ENCODE measurements at regions not wholly inside any gene's neighbourhood (a gene's known extent, or its start where the extent isn't known, plus 50 kb on each side); places are given as distances from the start of the nearest gene placed in this dataset.
"Not testable (repeated sequence)": the region's sequence is repeated elsewhere in the genome, so short reads cannot be mapped to it uniquely, and the experiment has no call there.

- H3K27ac Mint-ChIP-seq: no peak overlapping the region
- intact Hi-C loops (cut with micrococcal nuclease): no loop called here
- H3K9me3 Mint-ChIP-seq: peaks cover 29% of the 10 kb centered on the region
- no peaks in the 10 kb centered on the region for H3K36me3 Mint-ChIP-seq (ENCODE audit: low read depth)
- no peaks in the 10 kb centered on the region for H3K4me1 Mint-ChIP-seq (ENCODE audit: low read depth)
- no peaks in the 10 kb centered on the region for H3K27me3 Mint-ChIP-seq
- H3K4me3 Mint-ChIP-seq: no peak overlapping the region
These were observed 1036.2 kb upstream of the FLRT2 start for GRCh38 chr14:84493779-84494178.

GRCh38 chr14:84496677-84497076 is 1033.3 kb upstream of the FLRT2 start:
- Mint-ChIP-seq H3K27ac (no peak overlapping the region), H3K4me1 (ENCODE audit: low read depth) (no peaks in the 10 kb centered on the region), H3K9me3 (peaks cover 24% of the 10 kb centered on the region), H3K36me3 (ENCODE audit: low read depth) (no peaks in the 10 kb centered on the region), H3K27me3 (no peaks in the 10 kb centered on the region), H3K4me3 (no peak overlapping the region)
- intact Hi-C loops (cut with micrococcal nuclease): no loop called here

GRCh38 chr14:84512823-84513222 is 1017.1 kb upstream of the FLRT2 start:
- H3K4me1 Mint-ChIP-seq (ENCODE audit: low read depth); H3K27me3 Mint-ChIP-seq; H3K27ac Mint-ChIP-seq; H3K36me3 Mint-ChIP-seq (ENCODE audit: low read depth); H3K4me3 Mint-ChIP-seq; intact Hi-C loops (cut with micrococcal nuclease): not testable (repeated sequence)
- peaks cover 40% of the 10 kb centered on the region for H3K9me3 Mint-ChIP-seq

GRCh38 chr14:84519836-84520235 is 1010.1 kb upstream of the FLRT2 start:
- intact Hi-C loops (cut with micrococcal nuclease): no loop called here
- no peak overlapping the region for H3K4me3 Mint-ChIP-seq
- H3K27me3 Mint-ChIP-seq: no peaks in the 10 kb centered on the region
- H3K36me3 Mint-ChIP-seq (ENCODE audit: low read depth): no peaks in the 10 kb centered on the region
- H3K9me3 Mint-ChIP-seq: peaks cover 25% of the 10 kb centered on the region
- no peaks in the 10 kb centered on the region for H3K4me1 Mint-ChIP-seq (ENCODE audit: low read depth)
- H3K27ac Mint-ChIP-seq: no peak overlapping the region

GRCh38 chr14:84520711-84521338 is 1009.1 kb upstream of the FLRT2 start:
- Mint-ChIP-seq H3K9me3 (peaks cover 30% of the 10 kb centered on the region), H3K27me3 (no peaks in the 10 kb centered on the region), H3K4me1 (ENCODE audit: low read depth) (no peaks in the 10 kb centered on the region), H3K4me3 (no peak overlapping the region), H3K27ac (no peak overlapping the region), H3K36me3 (ENCODE audit: low read depth) (no peaks in the 10 kb centered on the region)
- intact Hi-C loops (cut with micrococcal nuclease): no loop called here

- no peak overlapping the region for H3K27ac Mint-ChIP-seq
- peaks cover 25% of the 10 kb centered on the region for H3K9me3 Mint-ChIP-seq
- no peaks in the 10 kb centered on the region for H3K4me1 Mint-ChIP-seq (ENCODE audit: low read depth)
- no peaks in the 10 kb centered on the region for H3K36me3 Mint-ChIP-seq (ENCODE audit: low read depth)
- intact Hi-C loops (cut with micrococcal nuclease): no loop called here
- no peaks in the 10 kb centered on the region for H3K27me3 Mint-ChIP-seq
- no peak overlapping the region for H3K4me3 Mint-ChIP-seq
These were observed 1006.2 kb upstream of the FLRT2 start for GRCh38 chr14:84523746-84524145.

GRCh38 chr14:84527706-84528105 is 1002.2 kb upstream of the FLRT2 start:
- H3K27ac Mint-ChIP-seq: no peak overlapping the region

GRCh38 chr14:84532016-84532415 is 997.9 kb upstream of the FLRT2 start:
- H3K9me3 Mint-ChIP-seq: peaks cover 14% of the 10 kb centered on the region
- H3K27ac Mint-ChIP-seq: no peak overlapping the region
- intact Hi-C loops (cut with micrococcal nuclease): no loop called here
- H3K27me3 Mint-ChIP-seq: no peaks in the 10 kb centered on the region
- no peaks in the 10 kb centered on the region for H3K4me1 Mint-ChIP-seq (ENCODE audit: low read depth)
- no peaks in the 10 kb centered on the region for H3K36me3 Mint-ChIP-seq (ENCODE audit: low read depth)
- no peak overlapping the region for H3K4me3 Mint-ChIP-seq

More at GRCh38 chr14:84527706-84528105, 1002.2 kb upstream of the FLRT2 start:
- Mint-ChIP-seq H3K36me3 (ENCODE audit: low read depth) (no peaks in the 10 kb centered on the region), H3K4me3 (no peak overlapping the region), H3K4me1 (ENCODE audit: low read depth) (no peaks in the 10 kb centered on the region), H3K9me3 (peaks cover 12% of the 10 kb centered on the region), H3K27me3 (no peaks in the 10 kb centered on the region)
- intact Hi-C loops (cut with micrococcal nuclease): no loop called here

- Mint-ChIP-seq H3K36me3 (ENCODE audit: low read depth) (no peaks in the 10 kb centered on the region), H3K27ac (no peak overlapping the region), H3K9me3 (peaks cover 14% of the 10 kb centered on the region), H3K4me3 (no peak overlapping the region), H3K27me3 (no peaks in the 10 kb centered on the region), H3K4me1 (ENCODE audit: low read depth) (no peaks in the 10 kb centered on the region)
- intact Hi-C loops (cut with micrococcal nuclease): no loop called here
These were observed 996.7 kb upstream of the FLRT2 start for GRCh38 chr14:84533181-84533725.

- Mint-ChIP-seq H3K27me3 (no peaks in the 10 kb centered on the region), H3K4me1 (ENCODE audit: low read depth) (no peaks in the 10 kb centered on the region), H3K36me3 (ENCODE audit: low read depth) (no peaks in the 10 kb centered on the region), H3K9me3 (peaks cover 14% of the 10 kb centered on the region), H3K27ac (no peak overlapping the region), H3K4me3 (no peak overlapping the region)
- intact Hi-C loops (cut with micrococcal nuclease): no loop called here
These were observed 996.2 kb upstream of the FLRT2 start for GRCh38 chr14:84533791-84534190.

- Mint-ChIP-seq H3K27me3 (no peaks in the 10 kb centered on the region), H3K9me3 (peaks cover 14% of the 10 kb centered on the region), H3K4me3 (no peak overlapping the region), H3K27ac (no peak overlapping the region), H3K36me3 (ENCODE audit: low read depth) (no peaks in the 10 kb centered on the region), H3K4me1 (ENCODE audit: low read depth) (no peaks in the 10 kb centered on the region)
- intact Hi-C loops (cut with micrococcal nuclease): no loop called here
These were observed 994.5 kb upstream of the FLRT2 start for GRCh38 chr14:84535484-84535883.

GRCh38 chr14:84535976-84536375 is 994.0 kb upstream of the FLRT2 start:
- Mint-ChIP-seq H3K9me3 (peaks cover 14% of the 10 kb centered on the region), H3K27me3 (no peaks in the 10 kb centered on the region), H3K27ac (no peak overlapping the region), H3K4me1 (ENCODE audit: low read depth) (no peaks in the 10 kb centered on the region), H3K36me3 (ENCODE audit: low read depth) (no peaks in the 10 kb centered on the region), H3K4me3 (no peak overlapping the region)
- intact Hi-C loops (cut with micrococcal nuclease): no loop called here

- intact Hi-C loops (cut with micrococcal nuclease): no loop called here
- Mint-ChIP-seq H3K4me3 (no peak overlapping the region), H3K4me1 (ENCODE audit: low read depth) (no peaks in the 10 kb centered on the region), H3K9me3 (no peaks in the 10 kb centered on the region), H3K27me3 (no peaks in the 10 kb centered on the region), H3K27ac (no peak overlapping the region), H3K36me3 (ENCODE audit: low read depth) (no peaks in the 10 kb centered on the region)
These were observed 988.9 kb upstream of the FLRT2 start for GRCh38 chr14:84541018-84541417.

GRCh38 chr14:84543859-84544258 is 986.1 kb upstream of the FLRT2 start:
- Mint-ChIP-seq H3K36me3 (ENCODE audit: low read depth) (no peaks in the 10 kb centered on the region), H3K27me3 (no peaks in the 10 kb centered on the region), H3K27ac (no peak overlapping the region), H3K4me3 (no peak overlapping the region), H3K4me1 (ENCODE audit: low read depth) (no peaks in the 10 kb centered on the region), H3K9me3 (peaks cover 10% of the 10 kb centered on the region)
- intact Hi-C loops (cut with micrococcal nuclease): no loop called here

GRCh38 chr14:84544486-84545131 is 985.3 kb upstream of the FLRT2 start:
- H3K27ac Mint-ChIP-seq: no peak overlapping the region
- intact Hi-C loops (cut with micrococcal nuclease): no loop called here
- H3K9me3 Mint-ChIP-seq: peaks cover 17% of the 10 kb centered on the region
- H3K4me3 Mint-ChIP-seq: no peak overlapping the region
- H3K36me3 Mint-ChIP-seq (ENCODE audit: low read depth): no peaks in the 10 kb centered on the region
- no peaks in the 10 kb centered on the region for H3K27me3 Mint-ChIP-seq
- H3K4me1 Mint-ChIP-seq (ENCODE audit: low read depth): no peaks in the 10 kb centered on the region
